Duodenal mucosa (tissue), 2 donors: ENCODE measurements at regions not wholly inside any gene's neighbourhood (a gene's known extent, or its start where the extent isn't known, plus 50 kb on each side); places are given as distances from the start of the nearest gene placed in this dataset.

Experiments
- H3K27ac ChIP-seq: one replicate; pipeline ENCODE4 v1.7.0; 2013; ENCODE audit warnings: low read depth, low read length
- H3K27me3 ChIP-seq, 2 donors: one replicate each; pipeline ENCODE4 v1.7.0; 2013; ENCODE audit warnings: low read length in 2 of 2, control low read depth in 1 of 2; ENCODE audit not compliant: insufficient read depth in 2 of 2, control insufficient read depth in 1 of 2
- H3K36me3 ChIP-seq, 2 donors: one replicate each; pipeline ENCODE4 v1.7.0; 2013; ENCODE audit warnings: low read length in 2 of 2, control low read depth in 1 of 2; ENCODE audit not compliant: insufficient read depth in 2 of 2, control insufficient read depth in 1 of 2
- H3K4me1 ChIP-seq, 2 donors: one replicate each; pipeline ENCODE4 v1.7.0; 2013; ENCODE audit warnings: low read length in 2 of 2, control low read depth in 1 of 2; ENCODE audit not compliant: insufficient read depth in 2 of 2, control insufficient read depth in 1 of 2
- H3K4me3 ChIP-seq, 2 donors: one replicate each; pipeline ENCODE4 v1.7.0; 2013; ENCODE audit warnings: low read length in 2 of 2, low read depth in 1 of 2
- H3K9ac ChIP-seq, 2 donors: one replicate each; pipeline ENCODE4 v1.7.0; 2013; ENCODE audit warnings: low read length in 2 of 2, low read depth in 1 of 2
- H3K9me3 ChIP-seq, 2 donors: one replicate each; pipeline ENCODE4 v1.7.0; 2013; ENCODE audit warnings: low read length in 2 of 2, control low read depth in 1 of 2; ENCODE audit not compliant: control insufficient read depth in 1 of 2

GRCh38 chr2:239521518-239521815 is 120.6 kb upstream of the HDAC4 start:
- H3K4me3 ChIP-seq, result no peak overlapping the region
- H3K4me1 ChIP-seq, result peaks cover 6 to 10% of the 10 kb centered on the region in 2 donors
- H3K27ac ChIP-seq, result no peak overlapping the region
- no peak overlapping the region for H3K9ac ChIP-seq
- H3K36me3 ChIP-seq, result no peaks in the 10 kb centered on the region
- H3K27me3 ChIP-seq, result no peaks in the 10 kb centered on the region
- H3K9me3 ChIP-seq, result no peaks in the 10 kb centered on the region

DNA sequence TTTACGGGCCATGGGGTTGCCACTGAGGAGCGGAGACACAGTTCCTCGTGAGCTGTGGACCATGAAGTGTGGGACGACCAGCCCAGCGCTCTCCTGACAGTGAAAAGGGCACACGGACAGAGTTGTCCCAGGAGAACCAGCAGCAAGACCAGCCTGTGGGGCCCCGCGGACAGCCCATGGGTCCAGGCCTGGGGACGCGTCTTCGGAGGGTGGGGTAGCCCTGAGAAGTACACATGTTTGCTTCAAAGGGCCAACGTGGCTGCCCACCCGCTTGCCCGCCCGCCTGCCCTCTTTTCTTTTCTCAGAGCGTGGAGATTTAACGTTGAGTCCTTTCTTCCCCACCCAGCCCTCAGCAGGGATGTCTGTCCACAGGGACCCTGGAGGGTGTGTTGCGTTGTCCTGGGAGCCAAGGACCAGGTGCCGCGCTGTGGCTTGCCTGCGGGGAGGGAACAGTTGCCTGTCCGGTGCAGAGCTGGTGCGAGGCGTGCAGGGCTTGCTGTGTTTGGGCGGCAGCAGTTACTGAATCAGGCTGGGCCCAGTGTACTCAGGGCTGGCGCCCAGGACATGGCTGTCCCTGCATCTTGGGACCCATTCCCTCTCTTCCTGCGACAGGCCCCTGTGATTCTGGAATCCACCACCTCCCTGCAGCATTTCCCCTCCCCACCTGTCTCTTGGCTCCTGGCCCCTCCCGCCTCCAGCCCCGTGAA is 120.1 kb upstream of the HDAC4 start:
- H3K27ac ChIP-seq, result no peak overlapping the region
- no peak overlapping the region for H3K4me3 ChIP-seq
- H3K27me3 ChIP-seq, result no peaks in the 10 kb centered on the region
- H3K4me1 ChIP-seq, result peaks cover 6 to 10% of the 10 kb centered on the region in 2 donors
- no peaks in the 10 kb centered on the region for H3K9me3 ChIP-seq
- H3K9ac ChIP-seq, result no peak overlapping the region
- H3K36me3 ChIP-seq, result no peaks in the 10 kb centered on the region

DNA sequence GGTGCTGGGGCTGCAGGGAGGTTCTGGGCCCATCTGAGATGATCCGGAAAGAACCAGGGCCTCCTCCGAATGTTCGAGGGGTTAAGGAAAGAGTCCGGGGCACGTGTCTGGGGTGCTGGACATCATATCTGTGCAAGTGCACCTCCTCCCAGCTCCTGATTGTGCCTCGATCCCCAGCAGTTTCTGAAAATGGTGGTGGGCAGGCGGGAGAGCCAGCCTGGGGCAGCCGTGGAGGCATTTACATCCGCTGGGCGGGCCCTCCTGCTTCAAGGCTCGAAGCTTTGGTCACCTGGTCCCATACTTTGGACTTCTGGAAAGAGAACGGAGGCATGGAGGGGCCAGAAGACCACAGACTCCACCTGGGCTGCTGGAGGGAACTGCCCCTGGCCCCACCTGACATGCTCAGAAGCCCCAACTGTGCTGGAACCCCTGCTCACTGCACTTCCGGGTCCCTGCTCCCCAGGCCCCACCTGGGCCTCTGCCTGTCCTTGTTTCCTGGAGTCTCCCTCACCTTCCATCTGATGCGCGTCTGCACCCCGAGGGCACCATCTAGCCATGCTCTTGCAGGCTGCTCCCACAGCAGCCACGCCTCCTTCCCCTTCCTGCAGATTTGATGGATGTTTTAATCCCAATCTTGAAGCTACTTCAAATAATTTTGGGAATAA is 119.2 kb upstream of the HDAC4 start:
- Histone ChIP-seq H3K36me3 (no peaks in the 10 kb centered on the region), H3K27ac (no peak overlapping the region), H3K9ac (no peak overlapping the region), H3K27me3 (no peaks in the 10 kb centered on the region), H3K4me1 (peaks cover 6 to 10% of the 10 kb centered on the region in 2 donors), H3K4me3 (no peak overlapping the region), H3K9me3 (no peaks in the 10 kb centered on the region)

GRCh38 chr2:239519089-239519920 is 118.5 kb upstream of the HDAC4 start:
- Histone ChIP-seq H3K4me3 (no peak overlapping the region), H3K27me3 (no peaks in the 10 kb centered on the region), H3K36me3 (no peaks in the 10 kb centered on the region), H3K9ac (no peak overlapping the region), H3K27ac (no peak overlapping the region), H3K9me3 (no peaks in the 10 kb centered on the region), H3K4me1 (peaks cover 6 to 10% of the 10 kb centered on the region in 2 donors)

DNA sequence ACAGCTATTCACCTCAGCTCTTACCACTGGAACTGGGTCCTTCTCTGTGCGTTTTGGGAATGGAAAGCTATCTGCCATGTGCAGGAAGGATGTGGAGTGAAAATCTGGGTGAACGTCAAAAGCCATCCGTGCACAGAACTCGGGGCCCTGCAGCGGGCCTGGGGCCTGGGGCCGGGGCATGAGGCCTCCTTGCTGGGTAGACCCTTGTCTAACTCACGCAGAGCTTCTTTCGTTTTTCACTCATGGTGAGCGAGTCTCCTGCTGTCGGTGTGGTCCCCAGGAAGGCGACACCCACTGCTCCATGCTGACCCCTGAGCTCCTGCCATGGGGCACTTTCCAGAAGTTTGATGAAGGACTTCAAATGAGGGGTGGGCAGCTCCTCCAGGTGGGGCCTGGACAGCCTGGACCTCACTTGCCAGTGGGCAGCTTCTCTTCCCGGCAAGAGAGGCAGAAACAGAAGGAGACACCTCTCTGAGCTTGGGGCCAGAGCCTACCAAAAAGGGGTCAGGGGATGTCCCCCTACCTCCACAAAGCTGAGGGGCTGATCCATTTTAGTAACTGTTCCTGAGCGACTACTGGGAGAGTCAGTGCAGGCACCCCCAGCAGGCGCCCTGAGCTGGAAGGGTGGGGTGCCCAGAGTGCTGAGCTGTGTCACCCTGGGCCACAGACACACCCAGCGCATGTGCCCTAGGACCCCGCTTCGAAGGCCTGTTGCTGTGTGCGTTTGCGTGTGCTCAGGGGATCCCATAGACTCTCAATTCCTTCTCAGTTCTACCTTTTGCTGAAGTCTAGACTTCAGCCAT is 117.7 kb upstream of the HDAC4 start:
- Histone ChIP-seq H3K27me3 (no peaks in the 10 kb centered on the region), H3K36me3 (no peaks in the 10 kb centered on the region), H3K27ac (no peak overlapping the region), H3K4me1 (peaks cover 6 to 10% of the 10 kb centered on the region in 2 donors), H3K9me3 (no peaks in the 10 kb centered on the region), H3K4me3 (no peak overlapping the region), H3K9ac (no peak overlapping the region)

DNA sequence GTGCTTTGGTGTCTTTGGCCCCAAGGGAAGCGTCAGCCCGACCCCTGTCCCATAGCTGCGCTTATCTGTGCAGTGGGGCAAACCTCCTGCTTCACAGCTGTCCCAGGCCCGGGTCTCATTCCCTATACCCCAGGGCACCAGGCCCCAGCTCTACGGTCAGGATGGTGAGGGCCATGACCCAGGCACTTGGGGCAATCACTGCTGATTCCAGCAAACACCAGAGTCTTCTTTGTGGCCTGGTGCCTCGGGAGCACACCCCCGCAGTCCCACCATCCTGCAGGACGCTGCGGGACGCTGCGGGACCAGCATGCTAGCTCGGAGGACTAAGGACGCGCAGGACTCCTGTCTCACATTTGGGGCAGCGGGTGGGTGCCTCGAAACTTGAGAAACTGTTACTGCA is 116.9 kb upstream of the HDAC4 start:
- no peaks in the 10 kb centered on the region for H3K36me3 ChIP-seq
- H3K4me1 ChIP-seq, result peaks cover 6 to 10% of the 10 kb centered on the region in 2 donors
- no peak overlapping the region for H3K27ac ChIP-seq
- H3K9ac ChIP-seq, result no peak overlapping the region
- H3K4me3 ChIP-seq, result no peak overlapping the region
- H3K9me3 ChIP-seq, result no peaks in the 10 kb centered on the region
- no peaks in the 10 kb centered on the region for H3K27me3 ChIP-seq

DNA sequence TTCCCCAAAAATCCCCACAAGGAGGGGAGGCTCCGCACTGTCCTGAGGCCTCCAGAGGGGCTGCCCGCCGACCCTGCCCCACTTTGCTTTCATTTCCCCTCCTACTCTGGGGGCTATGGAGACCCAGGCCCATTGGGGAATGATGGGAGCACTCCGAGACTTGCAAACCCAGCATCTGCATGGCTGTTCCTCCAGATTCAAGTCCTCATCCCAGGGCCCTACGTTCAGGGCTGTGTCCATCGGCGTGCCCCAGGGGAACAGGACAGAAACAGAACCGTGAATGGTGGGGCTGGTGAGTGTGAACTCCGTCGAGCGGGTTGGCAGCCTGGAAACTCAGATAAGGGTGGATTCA is 116.1 kb upstream of the HDAC4 start:
- Histone ChIP-seq H3K27me3 (no peaks in the 10 kb centered on the region), H3K4me3 (no peak overlapping the region), H3K27ac (no peak overlapping the region), H3K36me3 (no peaks in the 10 kb centered on the region), H3K9ac (no peak overlapping the region), H3K4me1 (peaks cover 0 to 3% of the 10 kb centered on the region in 2 donors), H3K9me3 (no peaks in the 10 kb centered on the region)

- no peaks in the 10 kb centered on the region for H3K4me1 ChIP-seq
- H3K27me3 ChIP-seq, result no peaks in the 10 kb centered on the region
- H3K4me3 ChIP-seq, result no peak overlapping the region
- no peaks in the 10 kb centered on the region for H3K9me3 ChIP-seq
- no peak overlapping the region for H3K27ac ChIP-seq
- H3K9ac ChIP-seq, result no peak overlapping the region
- no peaks in the 10 kb centered on the region for H3K36me3 ChIP-seq
Measured at GRCh38 chr2:239516286-239516953, 115.6 kb upstream of the HDAC4 start.

DNA sequence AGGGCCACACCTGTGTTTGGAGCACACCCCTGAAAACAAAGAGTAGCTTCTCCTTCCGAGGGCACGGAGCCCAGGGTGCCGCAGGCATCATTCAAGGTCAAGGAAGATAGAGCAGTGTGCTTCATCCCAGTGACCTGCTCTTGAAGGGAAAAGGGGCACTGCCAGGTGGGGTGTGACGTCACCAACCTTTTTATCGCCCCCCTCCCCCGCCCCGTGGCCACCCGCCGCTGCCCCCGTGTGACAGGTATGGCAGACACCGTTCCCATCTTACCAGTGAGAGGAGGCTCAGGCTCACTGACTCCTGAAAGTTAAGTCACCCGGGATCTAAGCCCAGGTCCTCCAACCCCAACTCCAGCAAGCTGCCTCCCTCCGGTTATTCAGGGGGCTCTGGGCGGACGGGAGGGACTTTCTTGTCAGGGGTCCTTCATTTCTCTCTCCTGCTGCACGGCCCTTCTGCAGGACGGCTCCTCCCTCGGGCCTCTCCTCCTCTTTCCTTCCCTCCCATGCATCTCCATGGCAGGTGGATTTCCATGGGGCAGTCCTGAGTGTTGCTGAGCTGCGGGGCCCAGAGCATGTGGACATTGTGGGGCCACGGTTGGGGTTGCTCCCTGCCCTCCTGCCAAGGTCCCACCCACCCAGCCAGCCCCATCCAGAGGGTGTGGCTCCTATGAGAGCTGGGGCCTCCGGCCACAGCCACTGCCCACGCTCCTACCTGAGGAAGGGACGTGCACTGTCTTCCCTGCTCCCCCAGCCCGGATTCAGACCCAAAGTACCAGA is 114.1 kb upstream of the HDAC4 start:
- Histone ChIP-seq H3K4me3 (no peak overlapping the region), H3K4me1 (no peaks in the 10 kb centered on the region), H3K27ac (no peak overlapping the region), H3K27me3 (no peaks in the 10 kb centered on the region), H3K9ac (no peak overlapping the region), H3K9me3 (no peaks in the 10 kb centered on the region), H3K36me3 (no peaks in the 10 kb centered on the region)
